Hepatocyte (in vitro differentiated cells): ENCODE measurements at regions not wholly inside any gene's neighbourhood (a gene's known extent, or its start where the extent isn't known, plus 50 kb on each side); places are given as distances from the start of the nearest gene placed in this dataset.
A peak's percentile ranks its signal among the peaks of the same experiment; 100 is the strongest.

Source experiments
- DNase-seq: peaks from one replicate; pipeline ENCODE4 v3.0.0-alpha.2; 2016; ENCODE audit warnings: low spot score
- H2AFZ ChIP-seq: fragments of 200-600 bp; sonication (generic); 2 replicates; pipeline ENCODE4 v1.6.0; 2016; ENCODE audit warnings: antibody characterized with exemption, mild to moderate bottlenecking
- H3K27ac ChIP-seq: fragments of 200-600 bp; sonication (generic); 2 replicates; pipeline ENCODE4 v1.5.1; 2016; ENCODE audit warnings: mild to moderate bottlenecking
- H3K27me3 ChIP-seq: fragments of 200-600 bp; sonication (generic); 2 replicates; pipeline ENCODE4 v1.6.1; 2016
- H3K36me3 ChIP-seq: fragments of 200-600 bp; sonication (generic); replicated peaks from 2 replicates; pipeline ENCODE4 v1.5.1; 2016; ENCODE audit warnings: low read depth; ENCODE audit not compliant: insufficient read depth
- H3K4me1 ChIP-seq: fragments of 200-600 bp; sonication (generic); 2 replicates; pipeline ENCODE4 v1.5.1; 2016; ENCODE audit warnings: mild to moderate bottlenecking, moderate library complexity; ENCODE audit not compliant: insufficient read depth
- H3K4me2 ChIP-seq: fragments of 200-600 bp; sonication (generic); 2 replicates; pipeline ENCODE4 v1.6.0; 2016
- H3K4me3 ChIP-seq: fragments of 200-600 bp; sonication (generic); 2 replicates; pipeline ENCODE4 v1.5.1; 2016; ENCODE audit warnings: mild to moderate bottlenecking
- H3K79me2 ChIP-seq: fragments of 200-600 bp; sonication (generic); 2 replicates; pipeline ENCODE4 v1.6.0; 2017; ENCODE audit warnings: mild to moderate bottlenecking
- H3K9me2 ChIP-seq: fragments of 200-600 bp; sonication (generic); replicated peaks from 2 replicates; pipeline ENCODE4 v1.6.0; 2017; ENCODE audit warnings: mild to moderate bottlenecking; ENCODE audit not compliant: insufficient read depth
- H3K9me3 ChIP-seq: fragments of 200-600 bp; sonication (generic); 2 replicates; pipeline ENCODE4 v1.5.1; 2016; ENCODE audit warnings: low read depth, mild to moderate bottlenecking
- H4K20me1 ChIP-seq: fragments of 200-600 bp; sonication (generic); 2 replicates; pipeline ENCODE4 v1.6.0; 2016; ENCODE audit warnings: mild to moderate bottlenecking; ENCODE audit not compliant: insufficient read depth, poor library complexity, severe bottlenecking
- CTCF ChIP-seq: fragments of 200-600 bp; sonication (generic); IDR thresholded peaks from 2 replicates; pipeline ENCODE4 v1.5.1; 2016; ENCODE audit warnings: antibody characterized with exemption, mild to moderate bottlenecking; ENCODE audit not compliant: poor library complexity
- EZH2 ChIP-seq: fragments of 200-600 bp; sonication (generic); IDR thresholded peaks from 2 replicates; pipeline ENCODE4 v1.6.1; 2016; ENCODE audit warnings: antibody characterized with exemption, mild to moderate bottlenecking, borderline replicate concordance
- EZH2phosphoT487 ChIP-seq: fragments of 200-600 bp; sonication (generic); IDR thresholded peaks from one replicate; pipeline ENCODE4 v1.6.1; 2018; ENCODE audit warnings: antibody characterized with exemption, mild to moderate bottlenecking, low read depth, moderate library complexity; ENCODE audit not compliant: unreplicated experiment, severe bottlenecking
- WGBS: methylation state at CpG from one replicate; pipeline ENCODE4 v1.1.6; 2016; ENCODE audit warnings: low lambda C conversion rate; ENCODE audit errors: missing lambda C conversion rate; 5-methylcytosine and 5-hydroxymethylcytosine counted together

- DNase-seq, result no peak
- H3K79me2 ChIP-seq, result no peaks in the 10 kb centered on the region
- no peaks in the 10 kb centered on the region for H3K9me3 ChIP-seq
- H3K27me3 ChIP-seq, result no peaks in the 10 kb centered on the region
- H3K4me1 ChIP-seq, result no peaks in the 10 kb centered on the region
- TF ChIP-seq EZH2phosphoT487 (no peak), CTCF (no peak), EZH2 (no peak)
- H3K27ac ChIP-seq, result no peak overlapping the region
- H3K9me2 ChIP-seq, result no peaks in the 10 kb centered on the region
- peak overlapping the region; percentile 50 for H3K4me2 ChIP-seq
- H3K36me3 ChIP-seq, result no peaks in the 10 kb centered on the region
- H3K4me3 ChIP-seq, result no peak overlapping the region
- H2AFZ ChIP-seq, result no peak overlapping the region
- WGBS, result 40% methylated on average over 6 of the region's 6 CpGs
- no peaks in the 10 kb centered on the region for H4K20me1 ChIP-seq
These were observed 1396.5 kb downstream of the OTOL1 start for GRCh38 chr3:162892921-162893793.

GRCh38 chr3:162897291-162897690 is 1400.7 kb downstream of the OTOL1 start:
- Histone ChIP-seq H3K27me3 (no peaks in the 10 kb centered on the region), H4K20me1 (no peaks in the 10 kb centered on the region), H3K9me2 (no peaks in the 10 kb centered on the region), H3K4me1 (no peaks in the 10 kb centered on the region), H3K9me3 (no peaks in the 10 kb centered on the region), H3K27ac (no peak overlapping the region), H3K4me3 (no peak overlapping the region), H3K36me3 (no peaks in the 10 kb centered on the region), H3K4me2 (no peak overlapping the region), H2AFZ (no peak overlapping the region), H3K79me2 (no peaks in the 10 kb centered on the region)
- DNase-seq, result no peak
- TF ChIP-seq EZH2phosphoT487 (no peak), CTCF (no peak), EZH2 (no peak)

- no peaks in the 10 kb centered on the region for H3K27me3 ChIP-seq
- H3K9me2 ChIP-seq, result no peaks in the 10 kb centered on the region
- TF ChIP-seq CTCF, result no peak
- no peaks in the 10 kb centered on the region for H3K4me1 ChIP-seq
- no peaks in the 10 kb centered on the region for H3K9me3 ChIP-seq
- no peaks in the 10 kb centered on the region for H3K36me3 ChIP-seq
- no peak overlapping the region for H3K27ac ChIP-seq
- no peaks in the 10 kb centered on the region for H4K20me1 ChIP-seq
- H3K4me3 ChIP-seq, result no peak overlapping the region
- no peak for DNase-seq
- no peaks in the 10 kb centered on the region for H3K79me2 ChIP-seq
- WGBS, result 64% methylated on average over 2 of the region's 2 CpGs
- no peak overlapping the region for H3K4me2 ChIP-seq
- H2AFZ ChIP-seq, result no peak overlapping the region
These were observed 1435.9 kb downstream of the OTOL1 start for GRCh38 chr3:162932503-162932902.

GRCh38 chr3:162933656-162934055 is 1437.0 kb downstream of the OTOL1 start:
- Histone ChIP-seq H3K27me3 (no peaks in the 10 kb centered on the region), H3K9me2 (no peaks in the 10 kb centered on the region), H3K36me3 (no peaks in the 10 kb centered on the region), H2AFZ (no peak overlapping the region), H3K27ac (no peak overlapping the region), H3K4me1 (peaks cover 3% of the 10 kb centered on the region), H4K20me1 (no peaks in the 10 kb centered on the region), H3K9me3 (no peaks in the 10 kb centered on the region), H3K4me3 (no peak overlapping the region), H3K79me2 (no peaks in the 10 kb centered on the region), H3K4me2 (no peak overlapping the region)
- WGBS, result 78% methylated on average over 2 of the region's 2 CpGs
- DNase-seq, result no peak
- TF ChIP-seq CTCF (no peak), EZH2phosphoT487 (no peak), EZH2 (no peak)
